ENCODE measurements at regions not wholly inside any gene's neighbourhood (a gene's known extent, or its start where the extent isn't known, plus 50 kb on each side); places are given as distances from the start of the nearest gene placed in this dataset.

GRCh38 chr6:134757911-134758361 lies 192.0 kb downstream of the ALDH8A1 start:
- no peaks in the 10 kb centered on the region for H3K36me3 Mint-ChIP-seq (ENCODE audit: low read depth)
- H3K4me3 Mint-ChIP-seq = no peak overlapping the region
- ChIA-PET CTCF (interaction anchor here (1.5 kb wide), 1 partner anchor 9 kb away, joined by 3 read pairs; no protein-coding TSS in a partner anchor), POLR2A (interaction anchor here (1.0 kb wide), 1 partner anchor 407 kb away, joined by 3 read pairs; no protein-coding TSS in a partner anchor)
- no peaks in the 10 kb centered on the region for H3K9me3 Mint-ChIP-seq
- H3K27me3 Mint-ChIP-seq = no peaks in the 10 kb centered on the region
- H3K27ac Mint-ChIP-seq = no peak overlapping the region
- intact Hi-C loops (cut with micrococcal nuclease) = no loop called here
- no peak for DNase-seq
- TF ChIP-seq CTCF (IDR thresholded peaks at IDR 0.05) = no peak
- no peak for ATAC-seq
- no peaks in the 10 kb centered on the region for H3K4me1 Mint-ChIP-seq (ENCODE audit: low read depth)

- Mint-ChIP-seq H3K27ac (no peak overlapping the region), H3K36me3 (ENCODE audit: low read depth) (no peaks in the 10 kb centered on the region), H3K27me3 (no peaks in the 10 kb centered on the region), H3K4me1 (ENCODE audit: low read depth) (no peaks in the 10 kb centered on the region), H3K4me3 (no peak overlapping the region), H3K9me3 (no peaks in the 10 kb centered on the region)
- intact Hi-C loops (cut with micrococcal nuclease) = no loop called here
- ChIA-PET CTCF (no interaction called here), POLR2A (no interaction called here)
- TF ChIP-seq CTCF (IDR thresholded peaks at IDR 0.05) = no peak
- DNase-seq (no peak), ATAC-seq (no peak)
These were observed 193.4 kb downstream of the ALDH8A1 start for GRCh38 chr6:134756374-134757025.

- ChIA-PET CTCF (no interaction called here), POLR2A (no interaction called here)
- no peaks in the 10 kb centered on the region for H3K9me3 Mint-ChIP-seq
- ATAC-seq (no peak), DNase-seq (no peak)
- intact Hi-C loops (cut with micrococcal nuclease) = no loop called here
- H3K4me3 Mint-ChIP-seq = no peak overlapping the region
- no peaks in the 10 kb centered on the region for H3K4me1 Mint-ChIP-seq (ENCODE audit: low read depth)
- peaks cover 2% of the 10 kb centered on the region for H3K27me3 Mint-ChIP-seq
- no peak for TF ChIP-seq CTCF (IDR thresholded peaks at IDR 0.05)
- H3K27ac Mint-ChIP-seq = no peak overlapping the region
- no peaks in the 10 kb centered on the region for H3K36me3 Mint-ChIP-seq (ENCODE audit: low read depth)
These were observed 195.7 kb downstream of the ALDH8A1 start for GRCh38 chr6:134754013-134754690.

- DNase-seq (no peak), ATAC-seq (no peak)
- CTCF ChIA-PET = no interaction called here
- POLR2A ChIA-PET = no interaction called here
- Mint-ChIP-seq H3K4me3 (no peak overlapping the region), H3K27ac (no peak overlapping the region), H3K9me3 (no peaks in the 10 kb centered on the region), H3K36me3 (ENCODE audit: low read depth) (no peaks in the 10 kb centered on the region), H3K27me3 (peaks cover 2% of the 10 kb centered on the region), H3K4me1 (ENCODE audit: low read depth) (no peaks in the 10 kb centered on the region)
- no peak for TF ChIP-seq CTCF (IDR thresholded peaks at IDR 0.05)
- intact Hi-C loops (cut with micrococcal nuclease) = no loop called here
These were observed 196.9 kb downstream of the ALDH8A1 start for GRCh38 chr6:134753001-134753400.

GRCh38 chr6:134752445-134752844 lies 197.5 kb downstream of the ALDH8A1 start:
- no peak for ATAC-seq
- no peak overlapping the region for H3K4me3 Mint-ChIP-seq
- TF ChIP-seq CTCF (IDR thresholded peaks at IDR 0.05) = no peak
- POLR2A ChIA-PET = no interaction called here
- DNase-seq = no peak
- intact Hi-C loops (cut with micrococcal nuclease) = no loop called here
- CTCF ChIA-PET = interaction anchor here (0.6 kb wide), 1 partner anchor 125 kb away, joined by 3 read pairs; no protein-coding TSS in a partner anchor
- no peak overlapping the region for H3K27ac Mint-ChIP-seq
- H3K9me3 Mint-ChIP-seq = no peaks in the 10 kb centered on the region
- H3K4me1 Mint-ChIP-seq (ENCODE audit: low read depth) = no peaks in the 10 kb centered on the region
- H3K36me3 Mint-ChIP-seq (ENCODE audit: low read depth) = no peaks in the 10 kb centered on the region
- H3K27me3 Mint-ChIP-seq = peaks cover 2% of the 10 kb centered on the region
